ENCODE measurements at regions not wholly inside any gene's neighbourhood (a gene's known extent, or its start where the extent isn't known, plus 50 kb on each side); places are given as distances from the start of the nearest gene placed in this dataset.
"Not testable (repeated sequence)": the region's sequence is repeated elsewhere in the genome, so short reads cannot be mapped to it uniquely, and the experiment has no call there.

- no peak for DNase-seq (ENCODE audit: low read depth, low spot score)
Measured at GRCh38 chr15:35209838-35210237, 124.7 kb upstream of the NANOGP8 start.

- DNase-seq (ENCODE audit: low read depth, low spot score) = no peak
Measured at GRCh38 chr15:35208353-35208752, 123.3 kb upstream of the NANOGP8 start.

GRCh38 chr15:35206060-35206675 lies 121.1 kb upstream of the NANOGP8 start:
- no peak for DNase-seq (ENCODE audit: low read depth, low spot score)

GRCh38 chr15:35198197-35198596 lies 113.1 kb upstream of the NANOGP8 start:
- no peak for DNase-seq (ENCODE audit: low read depth, low spot score)

GRCh38 chr15:35197754-35198153 lies 112.7 kb upstream of the NANOGP8 start:
- no peak for DNase-seq (ENCODE audit: low read depth, low spot score)

GRCh38 chr15:35197306-35197705 lies 112.2 kb upstream of the NANOGP8 start:
- no peak for DNase-seq (ENCODE audit: low read depth, low spot score)

GRCh38 chr15:35196273-35196672 lies 111.2 kb upstream of the NANOGP8 start:
- DNase-seq (ENCODE audit: low read depth, low spot score) = no peak

GRCh38 chr15:35195649-35196048 lies 110.6 kb upstream of the NANOGP8 start:
- DNase-seq (ENCODE audit: low read depth, low spot score) = no peak

GRCh38 chr15:35195031-35195430 lies 109.9 kb upstream of the NANOGP8 start:
- DNase-seq (ENCODE audit: low read depth, low spot score) = no peak

- DNase-seq (ENCODE audit: low read depth, low spot score) = no peak
Measured at GRCh38 chr15:35194296-35194695, 109.2 kb upstream of the NANOGP8 start.

GRCh38 chr15:35191783-35192182 lies 106.7 kb upstream of the NANOGP8 start:
- no peak for DNase-seq (ENCODE audit: low read depth, low spot score)

- no peak for DNase-seq (ENCODE audit: low read depth, low spot score)
Measured at GRCh38 chr15:35186346-35186745, 101.3 kb upstream of the NANOGP8 start.

GRCh38 chr15:35184646-35185045 lies 99.6 kb upstream of the NANOGP8 start:
- no peak for DNase-seq (ENCODE audit: low read depth, low spot score)

GRCh38 chr15:35182841-35183479 lies 97.9 kb upstream of the NANOGP8 start:
- no peak for DNase-seq (ENCODE audit: low read depth, low spot score)

- DNase-seq (ENCODE audit: low read depth, low spot score) = no peak
Measured at GRCh38 chr15:35181538-35181937, 96.4 kb upstream of the NANOGP8 start.

- no peak for DNase-seq (ENCODE audit: low read depth, low spot score)
Measured at GRCh38 chr15:35179739-35180138, 94.6 kb upstream of the NANOGP8 start.

GRCh38 chr15:35178186-35178585 lies 93.1 kb upstream of the NANOGP8 start:
- DNase-seq (ENCODE audit: low read depth, low spot score) = not testable (repeated sequence)

- DNase-seq (ENCODE audit: low read depth, low spot score) = no peak
Measured at GRCh38 chr15:35174948-35175347, 89.9 kb upstream of the NANOGP8 start.

GRCh38 chr15:35173444-35174118 lies 88.5 kb upstream of the NANOGP8 start:
- DNase-seq (ENCODE audit: low read depth, low spot score) = no peak

- no peak for DNase-seq (ENCODE audit: low read depth, low spot score)
Measured at GRCh38 chr15:35170207-35170606, 85.1 kb upstream of the NANOGP8 start.

- DNase-seq (ENCODE audit: low read depth, low spot score) = no peak
Measured at GRCh38 chr15:35168464-35168863, 83.4 kb upstream of the NANOGP8 start.

- no peak for DNase-seq (ENCODE audit: low read depth, low spot score)
Measured at GRCh38 chr15:35167675-35168074, 82.6 kb upstream of the NANOGP8 start.

Measured in pulmonary artery endothelial cell (primary cell).